HCT116 (cell line): ENCODE measurements at regions not wholly inside any gene's neighbourhood (a gene's known extent, or its start where the extent isn't known, plus 50 kb on each side); places are given as distances from the start of the nearest gene placed in this dataset.
A peak's percentile ranks its signal among the peaks of the same experiment; 100 is the strongest.

Experiments
- CEBPB ChIP-seq: IDR thresholded peaks from 2 replicates; pipeline ENCODE4 v1.6.1; 2012; ENCODE audit warnings: low read depth
- JUND ChIP-seq: IDR thresholded peaks from 2 replicates; pipeline ENCODE4 v1.6.1; 2012
- SIN3A ChIP-seq: IDR thresholded peaks from 2 replicates; pipeline ENCODE4 v1.6.1; 2012; ENCODE audit warnings: low read depth
- TCF7L2 ChIP-seq: IDR thresholded peaks from 2 replicates; pipeline ENCODE4 v1.7.0; 2011; ENCODE audit warnings: borderline replicate concordance, inconsistent platforms; ENCODE audit not compliant: insufficient read depth, insufficient read length; ENCODE audit errors: extremely low read depth
- YY1 ChIP-seq: IDR thresholded peaks from 2 replicates; pipeline ENCODE4 v1.6.1; 2011; ENCODE audit warnings: low read length, low read depth, moderate library complexity, mild to moderate bottlenecking; ENCODE audit not compliant: insufficient replicate concordance; ENCODE audit errors: extremely low read depth
- ZFX ChIP-seq: fragments of 450-650 bp; IDR thresholded peaks from 2 replicates; pipeline ENCODE4 v1.6.1; 2017
- ZNF274 ChIP-seq: fragments of 200-500 bp; sonication (Bioruptor generic); IDR thresholded peaks from 2 replicates; pipeline ENCODE4 v1.6.1; 2014; ENCODE audit warnings: mild to moderate bottlenecking, low read depth, low read length, inconsistent platforms
- TF ChIP-seq, protein P1 (sequence below): IDR thresholded peaks from 2 replicates; pipeline ENCODE4 v1.6.1; 2011; ENCODE audit warnings: mild to moderate bottlenecking, low read length, moderate library complexity; ENCODE audit not compliant: insufficient replicate concordance; ENCODE audit errors: extremely low read depth
- TF ChIP-seq, protein P2 (sequence below): IDR thresholded peaks from 2 replicates; pipeline ENCODE4 v1.6.1; 2012
- TF ChIP-seq, protein P3 (sequence below): IDR thresholded peaks from 2 replicates; pipeline ENCODE4 v1.6.1; 2012; ENCODE audit warnings: low read depth

DNA sequence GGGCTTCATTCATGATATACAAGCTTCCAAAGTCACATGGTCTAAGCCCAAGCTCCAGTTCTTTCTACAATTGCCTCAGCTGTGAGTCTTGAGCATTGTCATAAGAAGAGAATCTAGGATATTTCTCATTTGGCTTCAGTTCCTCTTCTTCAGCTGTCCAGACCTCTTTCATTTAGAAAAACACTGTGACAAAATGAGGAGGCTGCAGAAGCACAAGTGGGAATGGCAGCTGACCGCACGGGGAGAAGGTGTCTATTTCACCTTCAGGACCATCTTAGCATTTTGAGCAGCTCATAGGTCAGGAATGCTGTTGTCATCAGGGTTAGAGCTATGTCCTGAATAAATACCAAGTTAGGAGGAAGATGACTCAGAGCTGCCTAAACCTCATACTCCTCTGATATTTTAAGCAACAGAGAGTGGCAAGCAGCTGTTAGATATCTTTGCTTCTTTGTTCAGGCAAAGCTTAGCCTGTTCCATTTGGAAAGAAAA, 390.1 kb upstream of the CITED2 start (continued):
- TF ChIP-seq, protein P1, sequence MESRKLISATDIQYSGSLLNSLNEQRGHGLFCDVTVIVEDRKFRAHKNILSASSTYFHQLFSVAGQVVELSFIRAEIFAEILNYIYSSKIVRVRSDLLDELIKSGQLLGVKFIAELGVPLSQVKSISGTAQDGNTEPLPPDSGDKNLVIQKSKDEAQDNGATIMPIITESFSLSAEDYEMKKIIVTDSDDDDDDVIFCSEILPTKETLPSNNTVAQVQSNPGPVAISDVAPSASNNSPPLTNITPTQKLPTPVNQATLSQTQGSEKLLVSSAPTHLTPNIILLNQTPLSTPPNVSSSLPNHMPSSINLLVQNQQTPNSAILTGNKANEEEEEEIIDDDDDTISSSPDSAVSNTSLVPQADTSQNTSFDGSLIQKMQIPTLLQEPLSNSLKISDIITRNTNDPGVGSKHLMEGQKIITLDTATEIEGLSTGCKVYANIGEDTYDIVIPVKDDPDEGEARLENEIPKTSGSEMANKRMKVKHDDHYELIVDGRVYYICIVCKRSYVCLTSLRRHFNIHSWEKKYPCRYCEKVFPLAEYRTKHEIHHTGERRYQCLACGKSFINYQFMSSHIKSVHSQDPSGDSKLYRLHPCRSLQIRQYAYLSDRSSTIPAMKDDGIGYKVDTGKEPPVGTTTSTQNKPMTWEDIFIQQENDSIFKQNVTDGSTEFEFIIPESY: no peak
- TF ChIP-seq, protein P2, sequence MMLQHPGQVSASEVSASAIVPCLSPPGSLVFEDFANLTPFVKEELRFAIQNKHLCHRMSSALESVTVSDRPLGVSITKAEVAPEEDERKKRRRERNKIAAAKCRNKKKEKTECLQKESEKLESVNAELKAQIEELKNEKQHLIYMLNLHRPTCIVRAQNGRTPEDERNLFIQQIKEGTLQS: no peak
- no peak for TF ChIP-seq ZNF274
- TF ChIP-seq TCF7L2: no peak
- TF ChIP-seq SIN3A: peak; percentile 73
- TF ChIP-seq JUND: peak; percentile 92
- TF ChIP-seq YY1: no peak
- no peak for TF ChIP-seq ZFX
- peak; percentile 67; the same call in 1 of the 2 replicates for TF ChIP-seq CEBPB
- TF ChIP-seq, protein P3, sequence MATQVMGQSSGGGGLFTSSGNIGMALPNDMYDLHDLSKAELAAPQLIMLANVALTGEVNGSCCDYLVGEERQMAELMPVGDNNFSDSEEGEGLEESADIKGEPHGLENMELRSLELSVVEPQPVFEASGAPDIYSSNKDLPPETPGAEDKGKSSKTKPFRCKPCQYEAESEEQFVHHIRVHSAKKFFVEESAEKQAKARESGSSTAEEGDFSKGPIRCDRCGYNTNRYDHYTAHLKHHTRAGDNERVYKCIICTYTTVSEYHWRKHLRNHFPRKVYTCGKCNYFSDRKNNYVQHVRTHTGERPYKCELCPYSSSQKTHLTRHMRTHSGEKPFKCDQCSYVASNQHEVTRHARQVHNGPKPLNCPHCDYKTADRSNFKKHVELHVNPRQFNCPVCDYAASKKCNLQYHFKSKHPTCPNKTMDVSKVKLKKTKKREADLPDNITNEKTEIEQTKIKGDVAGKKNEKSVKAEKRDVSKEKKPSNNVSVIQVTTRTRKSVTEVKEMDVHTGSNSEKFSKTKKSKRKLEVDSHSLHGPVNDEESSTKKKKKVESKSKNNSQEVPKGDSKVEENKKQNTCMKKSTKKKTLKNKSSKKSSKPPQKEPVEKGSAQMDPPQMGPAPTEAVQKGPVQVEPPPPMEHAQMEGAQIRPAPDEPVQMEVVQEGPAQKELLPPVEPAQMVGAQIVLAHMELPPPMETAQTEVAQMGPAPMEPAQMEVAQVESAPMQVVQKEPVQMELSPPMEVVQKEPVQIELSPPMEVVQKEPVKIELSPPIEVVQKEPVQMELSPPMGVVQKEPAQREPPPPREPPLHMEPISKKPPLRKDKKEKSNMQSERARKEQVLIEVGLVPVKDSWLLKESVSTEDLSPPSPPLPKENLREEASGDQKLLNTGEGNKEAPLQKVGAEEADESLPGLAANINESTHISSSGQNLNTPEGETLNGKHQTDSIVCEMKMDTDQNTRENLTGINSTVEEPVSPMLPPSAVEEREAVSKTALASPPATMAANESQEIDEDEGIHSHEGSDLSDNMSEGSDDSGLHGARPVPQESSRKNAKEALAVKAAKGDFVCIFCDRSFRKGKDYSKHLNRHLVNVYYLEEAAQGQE: no peak
